ENCODE measurements at regions not wholly inside any gene's neighbourhood (a gene's known extent, or its start where the extent isn't known, plus 50 kb on each side); places are given as distances from the start of the nearest gene placed in this dataset.

DNA sequence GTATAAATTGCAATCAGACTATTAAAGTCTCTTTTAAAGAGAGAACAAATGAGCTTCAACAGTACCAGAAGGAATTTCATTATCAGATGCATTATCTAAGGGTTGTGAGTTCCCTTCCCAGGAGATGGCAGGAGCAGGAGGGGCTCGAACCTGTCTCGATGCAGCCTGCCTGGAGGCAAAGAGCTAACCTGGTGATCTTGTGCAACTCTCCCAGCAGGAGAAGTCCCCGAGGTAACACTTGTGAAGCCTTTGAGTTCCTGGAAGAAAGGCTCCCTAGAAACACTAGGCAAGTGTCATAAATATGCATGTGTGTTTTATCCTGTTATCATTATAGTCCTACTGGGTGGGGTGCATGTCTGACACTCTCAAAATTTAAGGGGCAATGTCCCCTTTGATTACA lies 232.2 kb upstream of the ARID1B start:
- Histone ChIP-seq H3K9me3 (ENCODE audit: control insufficient read depth in 2 of 2, insufficient read depth in 1 of 2, low read length in 1 of 2) (no peaks in the 10 kb centered on the region), H3K4me3 (ENCODE audit: low read length in 2 of 2) (no peak overlapping the region), H3K36me3 (ENCODE audit: control insufficient read depth in 2 of 2, insufficient read depth in 2 of 2, low read length in 1 of 2) (no peaks in the 10 kb centered on the region), H3K27ac (ENCODE audit: low read depth in 1 of 2, low read length in 1 of 2) (no peak overlapping the region), H3K27me3 (ENCODE audit: control insufficient read depth in 2 of 2, insufficient read depth in 1 of 2, low read length in 1 of 2) (no peaks in the 10 kb centered on the region), H3K4me1 (ENCODE audit: control insufficient read depth in 2 of 2, insufficient read depth in 2 of 2, low read length in 2 of 2) (no peaks in the 10 kb centered on the region)
- WGBS, result 90% methylated on average over 3 of the region's 3 CpGs
- DNase-seq (ENCODE audit: low read depth in 6 of 9, low spot score in 9 of 9), result no peak

DNA sequence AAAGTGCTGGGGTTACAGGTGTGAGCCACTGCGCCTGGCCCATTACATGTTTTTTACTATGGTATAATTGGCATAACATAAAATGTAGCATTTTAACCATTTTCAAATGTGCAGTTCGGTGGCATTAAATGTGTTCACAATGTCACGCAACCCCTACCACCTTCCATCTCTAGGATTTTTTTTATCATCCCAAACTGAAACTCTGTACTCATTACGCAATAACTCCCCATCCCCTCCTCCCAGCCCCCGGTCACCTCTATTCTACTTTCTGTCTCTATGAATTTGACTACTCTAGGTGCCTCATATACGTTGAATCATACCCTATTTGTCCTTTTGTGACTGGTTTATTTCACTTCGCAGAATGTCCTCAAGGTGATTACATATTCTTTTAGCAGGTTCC lies 233.1 kb upstream of the ARID1B start:
- Histone ChIP-seq H3K4me1 (ENCODE audit: control insufficient read depth in 2 of 2, insufficient read depth in 2 of 2, low read length in 2 of 2) (no peaks in the 10 kb centered on the region), H3K27me3 (ENCODE audit: control insufficient read depth in 2 of 2, insufficient read depth in 1 of 2, low read length in 1 of 2) (no peaks in the 10 kb centered on the region), H3K4me3 (ENCODE audit: low read length in 2 of 2) (no peak overlapping the region), H3K9me3 (ENCODE audit: control insufficient read depth in 2 of 2, insufficient read depth in 1 of 2, low read length in 1 of 2) (no peaks in the 10 kb centered on the region), H3K36me3 (ENCODE audit: control insufficient read depth in 2 of 2, insufficient read depth in 2 of 2, low read length in 1 of 2) (no peaks in the 10 kb centered on the region), H3K27ac (ENCODE audit: low read depth in 1 of 2, low read length in 1 of 2) (no peak overlapping the region)
- DNase-seq (ENCODE audit: low read depth in 6 of 9, low spot score in 9 of 9), result no peak
- 97% methylated on average over 7 of the region's 7 CpGs for whole genome bisulfite sequencing

DNA sequence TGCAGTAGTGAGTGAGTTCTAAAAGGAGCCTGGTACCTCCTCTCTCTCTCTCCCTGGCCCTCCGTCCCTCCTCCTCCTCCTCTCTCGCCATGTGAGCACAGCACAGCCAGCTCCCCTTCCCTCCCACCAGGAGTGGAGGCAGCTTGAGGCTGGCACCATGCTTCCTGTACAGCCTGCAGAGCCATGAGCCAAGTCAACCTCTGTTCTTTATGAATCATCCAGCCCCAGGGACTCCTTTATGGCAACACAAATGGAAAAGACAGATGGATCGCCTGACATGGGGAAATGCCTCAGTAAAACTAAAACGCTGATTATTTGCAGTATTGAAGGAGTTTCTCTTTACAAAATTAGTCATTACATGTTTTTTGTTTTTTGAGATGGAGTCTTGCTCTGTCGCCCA lies 233.7 kb upstream of the ARID1B start:
- no peak overlapping the region for H3K4me3 ChIP-seq (ENCODE audit: low read length in 2 of 2)
- H3K27me3 ChIP-seq (ENCODE audit: control insufficient read depth in 2 of 2, insufficient read depth in 1 of 2, low read length in 1 of 2), result no peaks in the 10 kb centered on the region
- no peaks in the 10 kb centered on the region for H3K36me3 ChIP-seq (ENCODE audit: control insufficient read depth in 2 of 2, insufficient read depth in 2 of 2, low read length in 1 of 2)
- no peak overlapping the region for H3K27ac ChIP-seq (ENCODE audit: low read depth in 1 of 2, low read length in 1 of 2)
- no peaks in the 10 kb centered on the region for H3K4me1 ChIP-seq (ENCODE audit: control insufficient read depth in 2 of 2, insufficient read depth in 2 of 2, low read length in 2 of 2)
- no peak for DNase-seq (ENCODE audit: low read depth in 6 of 9, low spot score in 9 of 9)
- 85% methylated on average over 5 of the region's 5 CpGs for WGBS
- no peaks in the 10 kb centered on the region for H3K9me3 ChIP-seq (ENCODE audit: control insufficient read depth in 2 of 2, insufficient read depth in 1 of 2, low read length in 1 of 2)

DNA sequence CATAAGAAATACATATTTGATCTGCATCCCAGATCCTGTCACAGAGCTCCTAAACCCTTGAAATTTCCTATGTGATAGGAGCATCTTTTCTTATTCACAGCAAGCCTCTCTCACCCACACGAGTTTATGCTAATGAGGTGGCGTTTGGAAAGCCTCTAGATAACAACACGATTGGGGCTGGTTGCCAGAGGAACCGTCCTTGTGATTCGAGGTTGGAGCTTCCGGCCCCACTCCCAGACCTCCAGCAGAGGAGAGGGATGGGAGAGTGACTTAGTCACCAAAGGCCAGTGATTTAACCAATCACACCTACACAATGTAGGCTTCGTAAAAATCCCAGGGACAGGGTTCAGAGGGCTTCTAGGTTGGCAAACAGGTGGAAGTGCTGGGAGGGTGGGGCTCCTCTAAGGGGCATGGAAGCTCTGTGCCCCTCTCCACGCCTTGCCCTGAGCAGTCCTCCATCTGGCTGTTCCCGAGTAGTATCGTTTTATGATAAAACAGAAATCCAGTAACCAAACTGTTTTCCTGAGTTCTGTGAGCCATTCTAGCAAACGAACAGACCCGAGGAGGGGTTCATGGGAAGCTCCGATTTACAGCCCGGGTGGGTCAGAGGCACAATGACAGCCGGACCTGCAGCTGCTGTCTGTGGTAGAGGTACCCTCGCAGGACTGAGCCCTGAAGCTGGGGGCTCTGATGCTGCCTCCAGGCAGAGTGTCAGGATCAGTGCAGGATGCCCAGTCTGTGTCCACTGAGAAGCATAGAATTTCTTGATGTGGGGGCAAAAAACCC lies 238.1 kb upstream of the ARID1B start:
- no peak overlapping the region for H3K4me3 ChIP-seq (ENCODE audit: low read length in 2 of 2)
- no peak overlapping the region for H3K27ac ChIP-seq (ENCODE audit: low read depth in 1 of 2, low read length in 1 of 2)
- no peaks in the 10 kb centered on the region for H3K36me3 ChIP-seq (ENCODE audit: control insufficient read depth in 2 of 2, insufficient read depth in 2 of 2, low read length in 1 of 2)
- no peaks in the 10 kb centered on the region for H3K9me3 ChIP-seq (ENCODE audit: control insufficient read depth in 2 of 2, insufficient read depth in 1 of 2, low read length in 1 of 2)
- H3K27me3 ChIP-seq (ENCODE audit: control insufficient read depth in 2 of 2, insufficient read depth in 1 of 2, low read length in 1 of 2), result no peaks in the 10 kb centered on the region
- WGBS, result 97% methylated on average over 16 of the region's 16 CpGs
- no peak for DNase-seq (ENCODE audit: low read depth in 6 of 9, low spot score in 9 of 9)
- H3K4me1 ChIP-seq (ENCODE audit: control insufficient read depth in 2 of 2, insufficient read depth in 2 of 2, low read length in 2 of 2), result no peaks in the 10 kb centered on the region

DNA sequence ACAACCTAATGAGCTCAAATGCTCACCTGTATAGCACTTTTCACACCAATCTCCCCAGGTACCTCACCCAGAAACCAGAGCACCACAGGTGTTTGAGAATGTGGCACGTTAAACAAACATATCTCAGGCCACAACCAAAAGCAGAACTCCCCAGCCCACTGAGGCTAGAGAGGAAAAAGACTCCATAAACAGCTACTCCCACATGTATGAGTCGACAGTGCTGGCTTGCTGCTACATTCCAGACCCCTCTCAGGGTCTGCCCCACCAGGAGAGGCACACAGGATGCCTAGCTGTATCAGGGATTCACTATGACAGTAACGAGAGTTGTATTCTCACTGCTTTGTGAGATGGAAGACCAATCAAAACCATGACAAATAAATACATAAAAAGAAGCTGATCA lies 242.6 kb upstream of the ARID1B start:
- 63% methylated on average over 3 of the region's 3 CpGs for WGBS
- Histone ChIP-seq H3K27me3 (ENCODE audit: control insufficient read depth in 2 of 2, insufficient read depth in 1 of 2, low read length in 1 of 2) (no peaks in the 10 kb centered on the region), H3K9me3 (ENCODE audit: control insufficient read depth in 2 of 2, insufficient read depth in 1 of 2, low read length in 1 of 2) (no peaks in the 10 kb centered on the region), H3K27ac (ENCODE audit: low read depth in 1 of 2, low read length in 1 of 2) (no peak overlapping the region), H3K4me3 (ENCODE audit: low read length in 2 of 2) (no peak overlapping the region), H3K36me3 (ENCODE audit: control insufficient read depth in 2 of 2, insufficient read depth in 2 of 2, low read length in 1 of 2) (no peaks in the 10 kb centered on the region), H3K4me1 (ENCODE audit: control insufficient read depth in 2 of 2, insufficient read depth in 2 of 2, low read length in 2 of 2) (no peaks in the 10 kb centered on the region)
- DNase-seq (ENCODE audit: low read depth in 6 of 9, low spot score in 9 of 9), result no peak

DNA sequence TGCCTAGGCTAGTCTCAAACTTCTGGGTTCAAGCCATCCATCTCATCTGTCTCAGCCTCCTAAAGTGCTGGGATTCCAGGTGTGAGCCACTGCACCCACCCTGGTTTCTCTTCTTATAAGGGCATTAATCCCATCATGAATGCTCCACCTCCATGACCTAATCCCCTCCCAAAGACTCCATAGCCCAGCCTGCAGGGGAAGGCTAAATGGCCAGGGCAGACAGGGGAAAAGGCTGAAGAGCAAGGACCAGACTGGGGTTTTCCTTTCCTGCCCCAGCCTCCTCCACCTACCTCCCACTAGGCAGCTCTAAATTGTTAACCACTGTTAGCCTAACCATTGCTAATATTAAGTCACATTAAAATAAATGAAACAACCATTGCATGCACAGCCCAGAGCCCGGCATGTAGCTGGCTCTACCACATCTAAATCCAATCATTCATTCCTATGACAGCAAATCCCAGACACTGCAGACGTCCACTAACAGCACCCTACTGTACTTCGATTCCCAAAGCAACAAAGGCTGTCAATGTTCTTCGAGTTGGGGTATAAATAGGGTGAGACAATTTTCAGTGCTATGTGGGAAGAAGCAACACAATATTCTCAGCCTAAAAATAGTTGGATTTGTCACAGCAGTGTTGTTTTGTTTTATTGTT lies 243.2 kb upstream of the ARID1B start:
- Histone ChIP-seq H3K9me3 (ENCODE audit: control insufficient read depth in 2 of 2, insufficient read depth in 1 of 2, low read length in 1 of 2) (no peaks in the 10 kb centered on the region), H3K27ac (ENCODE audit: low read depth in 1 of 2, low read length in 1 of 2) (no peak overlapping the region), H3K4me3 (ENCODE audit: low read length in 2 of 2) (no peak overlapping the region), H3K27me3 (ENCODE audit: control insufficient read depth in 2 of 2, insufficient read depth in 1 of 2, low read length in 1 of 2) (no peaks in the 10 kb centered on the region), H3K4me1 (ENCODE audit: control insufficient read depth in 2 of 2, insufficient read depth in 2 of 2, low read length in 2 of 2) (no peaks in the 10 kb centered on the region), H3K36me3 (ENCODE audit: control insufficient read depth in 2 of 2, insufficient read depth in 2 of 2, low read length in 1 of 2) (no peaks in the 10 kb centered on the region)
- no peak for DNase-seq (ENCODE audit: low read depth in 6 of 9, low spot score in 9 of 9)
- 98% methylated on average over 4 of the region's 4 CpGs for WGBS

DNA sequence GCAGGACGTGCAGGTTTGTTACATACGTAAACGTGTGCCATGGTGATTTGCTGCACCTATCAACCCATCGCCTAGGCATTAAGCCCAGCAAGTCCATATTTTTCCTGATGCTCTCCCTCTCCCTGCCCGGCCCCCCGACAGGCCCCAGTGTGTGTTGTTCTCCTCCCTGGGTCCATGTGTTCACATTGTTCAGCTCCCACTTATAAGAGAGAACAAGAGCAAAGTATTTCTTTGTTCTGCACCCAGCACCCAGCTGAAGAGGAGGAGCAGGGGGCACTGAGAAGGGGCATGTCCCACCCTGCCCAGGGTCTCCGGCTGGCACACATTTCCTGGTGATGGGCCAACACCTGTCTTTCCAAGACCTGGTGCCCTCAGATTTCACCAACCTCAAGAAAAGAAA lies 251.1 kb upstream of the ARID1B start:
- no peak for DNase-seq (ENCODE audit: low read depth in 6 of 9, low spot score in 9 of 9)

DNA sequence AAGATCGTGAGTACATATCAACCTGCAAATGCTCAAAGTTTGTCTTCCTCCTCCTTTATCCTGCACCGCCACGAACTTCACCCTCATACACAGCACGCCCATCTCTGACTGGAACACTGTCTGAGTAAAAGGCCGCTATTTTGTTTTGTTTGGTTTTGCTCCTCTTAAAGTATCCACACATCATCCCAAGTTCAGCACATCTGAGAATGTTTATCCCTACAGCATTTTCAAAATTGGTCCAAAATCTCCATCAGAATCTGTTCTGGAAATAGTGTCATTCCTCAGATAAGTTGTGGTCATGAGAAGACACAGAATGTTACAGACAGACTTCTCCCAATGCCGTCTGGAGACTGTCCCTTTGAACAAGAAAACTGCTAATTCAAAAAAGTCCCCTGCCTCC lies 251.6 kb upstream of the ARID1B start:
- DNase-seq (ENCODE audit: low read depth in 6 of 9, low spot score in 9 of 9), result no peak
- H3K4me3 ChIP-seq (ENCODE audit: low read length in 2 of 2), result no peak overlapping the region
- 95% methylated on average over 6 of the region's 6 CpGs for WGBS

More for the DNA sequence above, 251.1 kb upstream of the ARID1B start:
- Histone ChIP-seq H3K4me1 (ENCODE audit: control insufficient read depth in 2 of 2, insufficient read depth in 2 of 2, low read length in 2 of 2) (peaks cover 0 to 3% of the 10 kb centered on the region in 2 donors), H3K9me3 (ENCODE audit: control insufficient read depth in 2 of 2, insufficient read depth in 1 of 2, low read length in 1 of 2) (peaks cover 0 to 1% of the 10 kb centered on the region in 2 donors), H3K27ac (ENCODE audit: low read depth in 1 of 2, low read length in 1 of 2) (no peak overlapping the region), H3K36me3 (ENCODE audit: control insufficient read depth in 2 of 2, insufficient read depth in 2 of 2, low read length in 1 of 2) (no peaks in the 10 kb centered on the region), H3K4me3 (ENCODE audit: low read length in 2 of 2) (no peak overlapping the region), H3K27me3 (ENCODE audit: control insufficient read depth in 2 of 2, insufficient read depth in 1 of 2, low read length in 1 of 2) (no peaks in the 10 kb centered on the region)
- WGBS, result 82% methylated on average over 7 of the region's 7 CpGs

DNA sequence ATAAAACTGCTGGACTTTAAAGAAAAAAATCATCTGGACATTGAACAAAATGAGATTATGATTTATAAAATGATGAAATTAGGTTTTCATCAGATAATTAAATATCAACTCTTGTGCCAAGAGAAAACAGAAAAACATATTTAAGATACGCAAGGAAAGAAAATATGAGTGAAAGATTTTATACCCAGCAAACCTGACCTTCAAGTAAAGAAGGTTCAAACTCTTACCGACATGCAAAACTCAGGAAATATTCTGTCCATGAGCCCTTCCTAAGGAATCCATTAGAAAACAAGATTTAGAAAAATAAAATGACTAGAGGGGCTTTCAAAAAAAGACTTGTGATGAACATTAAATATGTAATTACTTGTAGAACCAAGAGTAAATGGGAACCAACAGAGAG lies 257.2 kb upstream of the ARID1B start:
- Histone ChIP-seq H3K4me3 (ENCODE audit: low read length in 2 of 2) (no peak overlapping the region), H3K27ac (ENCODE audit: low read depth in 1 of 2, low read length in 1 of 2) (no peak overlapping the region), H3K4me1 (ENCODE audit: control insufficient read depth in 2 of 2, insufficient read depth in 2 of 2, low read length in 2 of 2) (no peaks in the 10 kb centered on the region), H3K9me3 (ENCODE audit: control insufficient read depth in 2 of 2, insufficient read depth in 1 of 2, low read length in 1 of 2) (peaks cover 0 to 10% of the 10 kb centered on the region in 2 donors), H3K27me3 (ENCODE audit: control insufficient read depth in 2 of 2, insufficient read depth in 1 of 2, low read length in 1 of 2) (no peaks in the 10 kb centered on the region), H3K36me3 (ENCODE audit: control insufficient read depth in 2 of 2, insufficient read depth in 2 of 2, low read length in 1 of 2) (no peaks in the 10 kb centered on the region)
- DNase-seq (ENCODE audit: low read depth in 6 of 9, low spot score in 9 of 9), result no peak
- WGBS, result 66% methylated on average over 2 of the region's 2 CpGs

More for the DNA sequence above, 251.6 kb upstream of the ARID1B start:
- Histone ChIP-seq H3K9me3 (ENCODE audit: control insufficient read depth in 2 of 2, insufficient read depth in 1 of 2, low read length in 1 of 2) (peaks cover 0 to 3% of the 10 kb centered on the region in 2 donors), H3K4me1 (ENCODE audit: control insufficient read depth in 2 of 2, insufficient read depth in 2 of 2, low read length in 2 of 2) (peaks cover 0 to 3% of the 10 kb centered on the region in 2 donors), H3K27me3 (ENCODE audit: control insufficient read depth in 2 of 2, insufficient read depth in 1 of 2, low read length in 1 of 2) (no peaks in the 10 kb centered on the region), H3K36me3 (ENCODE audit: control insufficient read depth in 2 of 2, insufficient read depth in 2 of 2, low read length in 1 of 2) (no peaks in the 10 kb centered on the region), H3K27ac (ENCODE audit: low read depth in 1 of 2, low read length in 1 of 2) (no peak overlapping the region)
